Breast epithelium (tissue), 4 donors: ENCODE measurements at regions not wholly inside any gene's neighbourhood (a gene's known extent, or its start where the extent isn't known, plus 50 kb on each side); places are given as distances from the start of the nearest gene placed in this dataset.
"Not testable (repeated sequence)": the region's sequence is repeated elsewhere in the genome, so short reads cannot be mapped to it uniquely, and the experiment has no call there.

ENCODE experiments used
- DNase-seq, 2 donors: peaks; one replicate each; pipeline ENCODE4 v3.0.0-alpha.2; 2019; ENCODE audit warnings: low spot score in 2 of 2
- H3K27ac ChIP-seq, 2 donors: fragments of 200-600 bp; sonication (generic) in 1 of 2; one replicate each; pipeline ENCODE4 v1.5.1; 2016 to 2019; ENCODE audit warnings: mild to moderate bottlenecking in 1 of 2
- H3K27me3 ChIP-seq, 2 donors: fragments of 200-600 bp; sonication (generic) in 1 of 2; one replicate each; pipeline versions ENCODE4 v1.5.1 to v1.6.0; 2017 to 2019; ENCODE audit warnings: control low read depth in 1 of 2, mild to moderate bottlenecking in 1 of 2
- H3K36me3 ChIP-seq: fragments of 200-600 bp; one replicate; pipeline ENCODE4 v1.5.1; 2019
- H3K4me1 ChIP-seq, 2 donors: fragments of 200-600 bp; sonication (generic); one replicate each; pipeline ENCODE4 v1.5.1; 2016 to 2019; ENCODE audit warnings: control low read depth in 1 of 2
- H3K4me3 ChIP-seq, 3 donors: fragments of 200-600 bp; sonication (generic); 1 replicate in 2 of 3; 2 replicates in 1 of 3; pipeline ENCODE4 v1.5.1; 2016 to 2019; ENCODE audit warnings: mild to moderate bottlenecking in 3 of 3, moderate library complexity in 2 of 3
- H3K9me3 ChIP-seq, 2 donors: fragments of 200-600 bp; sonication (generic) in 1 of 2; one replicate each; pipeline ENCODE4 v1.5.1; 2016 to 2019; ENCODE audit warnings: control low read depth in 1 of 2
- POLR2A ChIP-seq: fragments of 450-650 bp; IDR thresholded peaks from one replicate; pipeline ENCODE4 v1.6.1; 2016; ENCODE audit warnings: antibody characterized with exemption, mild to moderate bottlenecking, moderate library complexity
- POLR2AphosphoS5 ChIP-seq, 3 donors: sonication (generic); formaldehyde crosslinking; IDR thresholded peaks; one replicate each; pipeline ENCODE4 v1.6.1; 2017; ENCODE audit warnings: antibody characterized with exemption in 3 of 3
- intact Hi-C: fragments of 100-400 bp; cut with DNase I; formaldehyde crosslinking; loops from one replicate; pipeline ENCODE4 v1.15.1; 2023; ENCODE audit warnings: low total_unique reads
- TF ChIP-seq, protein P1 (sequence below), 3 donors: fragments of 450-650 bp; IDR thresholded peaks; one replicate each; pipeline ENCODE4 v1.5.1; 2016 to 2017; ENCODE audit warnings: antibody characterized with exemption in 3 of 3, mild to moderate bottlenecking in 3 of 3, moderate library complexity in 3 of 3

DNA sequence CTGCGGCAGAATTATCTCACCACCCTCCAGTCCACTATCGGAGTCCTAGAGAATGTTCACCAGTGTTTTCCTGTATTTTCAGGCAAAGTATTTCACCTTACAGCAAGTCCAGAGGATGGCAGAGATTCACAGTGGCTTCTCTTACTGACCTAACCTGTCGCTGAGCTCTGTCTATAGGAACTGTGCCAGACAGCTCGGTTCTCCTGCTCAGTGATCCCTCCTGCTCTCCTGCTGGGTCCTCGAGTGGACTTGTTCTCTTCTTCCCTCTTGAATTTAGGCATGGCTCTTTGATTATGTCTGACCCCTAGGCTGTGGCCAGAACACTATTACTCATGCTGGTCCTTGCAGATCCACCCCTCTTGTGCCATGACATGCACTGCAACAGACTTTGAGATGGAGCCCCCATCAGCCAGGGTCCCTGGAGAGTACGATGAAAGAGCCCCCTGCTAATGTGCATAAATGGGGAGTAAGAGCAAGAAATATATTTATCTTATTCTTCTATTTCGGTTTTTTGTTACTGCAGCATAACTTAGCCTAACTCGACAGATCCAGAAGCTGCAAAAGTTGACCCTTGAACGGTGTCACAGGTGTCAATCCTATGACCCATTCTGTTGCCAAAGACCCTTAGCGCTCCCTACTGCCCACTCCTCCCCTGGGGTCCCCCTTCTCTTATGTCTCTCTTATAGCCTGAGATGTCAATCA lies 439.4 kb downstream of the ZNF536 start:
- H3K36me3 ChIP-seq: no peaks in the 10 kb centered on the region
- H3K9me3 ChIP-seq: peaks cover 0 to 4% of the 10 kb centered on the region in 2 donors
- no peak for DNase-seq
- no peak overlapping the region for H3K27ac ChIP-seq
- H3K4me1 ChIP-seq: no peaks in the 10 kb centered on the region
- intact Hi-C loops: no loop called here
- no peaks in the 10 kb centered on the region for H3K27me3 ChIP-seq
- no peak overlapping the region for H3K4me3 ChIP-seq
- TF ChIP-seq POLR2AphosphoS5 (IDR thresholded peaks at IDR 0.05) (no peak), POLR2A (no peak)
- TF ChIP-seq, protein P1, sequence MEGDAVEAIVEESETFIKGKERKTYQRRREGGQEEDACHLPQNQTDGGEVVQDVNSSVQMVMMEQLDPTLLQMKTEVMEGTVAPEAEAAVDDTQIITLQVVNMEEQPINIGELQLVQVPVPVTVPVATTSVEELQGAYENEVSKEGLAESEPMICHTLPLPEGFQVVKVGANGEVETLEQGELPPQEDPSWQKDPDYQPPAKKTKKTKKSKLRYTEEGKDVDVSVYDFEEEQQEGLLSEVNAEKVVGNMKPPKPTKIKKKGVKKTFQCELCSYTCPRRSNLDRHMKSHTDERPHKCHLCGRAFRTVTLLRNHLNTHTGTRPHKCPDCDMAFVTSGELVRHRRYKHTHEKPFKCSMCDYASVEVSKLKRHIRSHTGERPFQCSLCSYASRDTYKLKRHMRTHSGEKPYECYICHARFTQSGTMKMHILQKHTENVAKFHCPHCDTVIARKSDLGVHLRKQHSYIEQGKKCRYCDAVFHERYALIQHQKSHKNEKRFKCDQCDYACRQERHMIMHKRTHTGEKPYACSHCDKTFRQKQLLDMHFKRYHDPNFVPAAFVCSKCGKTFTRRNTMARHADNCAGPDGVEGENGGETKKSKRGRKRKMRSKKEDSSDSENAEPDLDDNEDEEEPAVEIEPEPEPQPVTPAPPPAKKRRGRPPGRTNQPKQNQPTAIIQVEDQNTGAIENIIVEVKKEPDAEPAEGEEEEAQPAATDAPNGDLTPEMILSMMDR (IDR thresholded peaks at IDR 0.05): no peak

DNA sequence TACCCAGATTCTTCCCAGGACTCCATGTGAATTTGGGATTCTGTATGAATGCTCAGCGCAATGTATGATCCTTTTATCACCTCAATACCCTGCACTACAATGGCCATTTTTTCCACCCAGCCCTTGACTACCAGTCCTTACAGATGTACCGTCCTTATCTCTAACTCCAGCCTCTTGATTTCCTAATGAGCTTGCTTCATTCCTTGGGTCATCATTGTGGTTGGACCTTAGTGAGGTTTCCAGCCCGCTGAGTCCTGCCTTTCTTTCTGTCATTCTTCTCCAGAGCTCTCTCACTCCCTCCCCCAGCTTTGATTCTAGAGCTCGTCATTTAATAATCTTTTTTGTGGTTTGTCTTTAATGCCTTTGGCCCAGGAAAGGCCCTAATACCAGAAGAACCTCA lies 438.5 kb downstream of the ZNF536 start:
- Histone ChIP-seq H3K4me3 (no peak overlapping the region), H3K9me3 (peaks cover 0 to 4% of the 10 kb centered on the region in 2 donors), H3K4me1 (no peaks in the 10 kb centered on the region), H3K36me3 (no peaks in the 10 kb centered on the region), H3K27ac (no peak overlapping the region), H3K27me3 (no peaks in the 10 kb centered on the region)
- TF ChIP-seq POLR2AphosphoS5 (IDR thresholded peaks at IDR 0.05): no peak
- no peak for TF ChIP-seq POLR2A
- TF ChIP-seq, protein P1 (IDR thresholded peaks at IDR 0.05): no peak
- no peak for DNase-seq
- intact Hi-C loops: no loop called here

DNA sequence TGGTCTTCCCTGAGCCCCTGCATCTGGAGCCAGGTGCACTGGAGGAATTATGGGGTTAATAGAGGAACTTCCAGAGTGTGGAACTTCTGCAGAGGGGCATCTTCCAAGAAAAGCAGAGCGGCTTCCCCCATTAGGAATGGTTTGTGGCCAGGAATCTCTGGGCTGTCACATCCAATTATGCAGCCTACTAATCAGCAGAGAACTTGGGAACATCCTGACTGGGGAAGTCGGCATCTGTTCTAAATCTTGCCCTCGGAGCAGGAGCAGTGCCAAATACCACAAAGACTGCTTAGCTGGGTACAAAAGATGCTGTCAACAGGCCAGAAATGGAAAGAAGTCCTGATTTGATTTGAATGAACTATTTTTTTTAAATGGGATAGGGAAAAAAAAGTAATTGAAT lies 435.1 kb downstream of the ZNF536 start:
- TF ChIP-seq POLR2A (no peak), POLR2AphosphoS5 (IDR thresholded peaks at IDR 0.05) (no peak)
- TF ChIP-seq, protein P1 (IDR thresholded peaks at IDR 0.05): no peak
- intact Hi-C loops: no loop called here
- DNase-seq: no peak

DNA sequence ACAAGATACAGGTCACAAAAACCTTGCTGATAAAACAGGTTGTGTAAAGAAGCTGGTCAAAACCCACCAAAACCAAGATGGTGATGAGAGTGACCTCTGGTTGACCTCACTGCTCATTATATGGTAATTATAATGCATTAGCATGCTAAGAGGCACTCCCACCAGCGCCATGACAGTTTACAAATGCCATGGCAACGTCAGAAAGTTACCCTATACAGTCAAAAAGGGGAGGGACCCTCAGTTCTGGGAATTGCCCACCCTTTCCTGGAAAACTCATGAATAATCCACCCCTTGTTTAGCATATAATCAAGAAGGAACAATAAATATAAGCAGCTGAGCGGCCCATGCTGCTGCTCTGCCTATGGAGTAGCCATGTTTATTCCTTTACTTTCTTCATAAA lies 434.1 kb downstream of the ZNF536 start:
- H3K9me3 ChIP-seq: peaks cover 0 to 4% of the 10 kb centered on the region in 2 donors
- TF ChIP-seq, protein P1 (IDR thresholded peaks at IDR 0.05): no peak
- no peak for TF ChIP-seq POLR2AphosphoS5 (IDR thresholded peaks at IDR 0.05)
- TF ChIP-seq POLR2A: no peak
- H3K36me3 ChIP-seq: no peaks in the 10 kb centered on the region
- no peak overlapping the region for H3K4me3 ChIP-seq
- intact Hi-C loops: no loop called here
- H3K27me3 ChIP-seq: no peaks in the 10 kb centered on the region
- H3K4me1 ChIP-seq: no peaks in the 10 kb centered on the region
- no peak for DNase-seq
- H3K27ac ChIP-seq: no peak overlapping the region

More for the DNA sequence above, 435.1 kb downstream of the ZNF536 start:
- H3K27ac ChIP-seq: no peak overlapping the region
- H3K4me3 ChIP-seq: no peak overlapping the region
- H3K4me1 ChIP-seq: no peaks in the 10 kb centered on the region
- H3K36me3 ChIP-seq: no peaks in the 10 kb centered on the region
- H3K9me3 ChIP-seq: peaks cover 0 to 4% of the 10 kb centered on the region in 2 donors
- H3K27me3 ChIP-seq: no peaks in the 10 kb centered on the region

DNA sequence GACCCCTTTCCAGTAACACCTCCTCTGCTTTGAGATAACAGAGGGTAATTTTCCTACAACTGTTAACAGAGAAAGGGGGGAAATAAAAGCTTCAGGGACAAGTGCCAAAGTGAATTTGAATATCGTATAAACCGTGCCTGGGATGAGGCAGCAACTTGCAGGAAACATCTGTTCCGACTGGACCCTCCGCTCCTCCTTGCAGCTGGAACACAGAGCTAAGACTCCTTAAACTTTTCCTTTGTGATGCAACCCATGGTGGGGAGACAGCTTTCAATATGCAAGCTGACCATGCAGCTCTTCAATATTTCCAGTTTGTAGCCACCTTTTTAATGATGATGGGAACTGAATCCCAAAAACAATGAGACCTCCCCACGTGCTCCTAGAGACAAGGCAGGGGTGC lies 432.6 kb downstream of the ZNF536 start:
- Histone ChIP-seq H3K36me3 (no peaks in the 10 kb centered on the region), H3K4me3 (peak overlapping the region in 1 of 3 donors; percentile 23), H3K9me3 (peaks cover 0 to 4% of the 10 kb centered on the region in 2 donors), H3K4me1 (no peaks in the 10 kb centered on the region), H3K27ac (no peak overlapping the region), H3K27me3 (peaks cover 0 to 4% of the 10 kb centered on the region in 2 donors)
- no peak for DNase-seq
- intact Hi-C loops: no loop called here
- no peak for TF ChIP-seq POLR2AphosphoS5 (IDR thresholded peaks at IDR 0.05)
- TF ChIP-seq POLR2A: no peak
- TF ChIP-seq, protein P1 (IDR thresholded peaks at IDR 0.05): no peak

DNA sequence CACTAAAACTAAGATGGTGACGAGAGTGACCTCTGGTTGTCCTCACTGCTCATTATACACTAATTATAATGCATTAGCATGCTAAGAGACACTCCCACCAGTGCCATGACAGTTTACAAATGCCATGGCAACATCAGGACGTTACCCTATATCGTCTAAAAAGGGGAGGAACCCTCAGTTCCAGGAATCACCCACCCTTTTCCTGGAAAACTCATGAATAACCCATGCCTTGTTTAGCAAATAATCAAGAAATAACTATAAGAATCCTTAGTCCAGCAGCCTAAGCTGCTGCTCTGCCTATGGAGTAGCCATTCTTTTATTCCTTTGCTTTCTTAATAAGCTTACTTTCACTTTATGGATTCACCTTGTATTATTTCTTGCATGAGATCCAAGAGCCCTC lies 432.1 kb downstream of the ZNF536 start:
- H3K27ac ChIP-seq, H3K27me3 ChIP-seq, H3K9me3 ChIP-seq, H3K36me3 ChIP-seq, intact Hi-C loops, H3K4me1 ChIP-seq, DNase-seq: not testable (repeated sequence)
- H3K4me3 ChIP-seq: peak overlapping the region in 1 of 3 donors; percentile 23
